Effector memory CD8-positive, alpha-beta T cell (primary cell): ENCODE measurements at regions not wholly inside any gene's neighbourhood (a gene's known extent, or its start where the extent isn't known, plus 50 kb on each side); places are given as distances from the start of the nearest gene placed in this dataset.
"Not testable (repeated sequence)": the region's sequence is repeated elsewhere in the genome, so short reads cannot be mapped to it uniquely, and the experiment has no call there.

Experiments
- ATAC-seq: fragments of 150-1000 bp; cut with Tn5 transposase; replicated peaks from 2 replicates; pipeline ENCODE4 v1.10.0; 2021; ENCODE audit warnings: mild to moderate bottlenecking, moderate library complexity
- DNase-seq, 3 experiments: peaks; one replicate each; pipeline ENCODE4 v3.0.0; 2021
- H3K27ac Mint-ChIP-seq, 2 donors: one replicate each; pipeline ENCODE4 v1.8.0; 2022; ENCODE audit warnings: mild to moderate bottlenecking in 2 of 2, mixed read lengths in 2 of 2, moderate library complexity in 2 of 2
- H3K27me3 Mint-ChIP-seq, 2 donors: one replicate each; pipeline ENCODE4 v1.8.0; 2022; ENCODE audit warnings: mixed read lengths in 2 of 2
- H3K36me3 Mint-ChIP-seq: one replicate; pipeline ENCODE4 v1.8.0; 2022; ENCODE audit warnings: mild to moderate bottlenecking, moderate library complexity, mixed read lengths; ENCODE audit not compliant: insufficient read depth
- H3K4me1 Mint-ChIP-seq, 2 donors: one replicate each; pipeline ENCODE4 v1.8.0; 2022; ENCODE audit warnings: low read depth in 2 of 2, mixed read lengths in 2 of 2
- H3K4me3 Mint-ChIP-seq, 2 donors: one replicate each; pipeline ENCODE4 v1.8.0; 2022; ENCODE audit warnings: mild to moderate bottlenecking in 2 of 2, mixed read lengths in 2 of 2, moderate library complexity in 2 of 2
- H3K9me3 Mint-ChIP-seq, 2 donors: one replicate each; pipeline ENCODE4 v1.8.0; 2022; ENCODE audit warnings: mixed read lengths in 2 of 2

DNA sequence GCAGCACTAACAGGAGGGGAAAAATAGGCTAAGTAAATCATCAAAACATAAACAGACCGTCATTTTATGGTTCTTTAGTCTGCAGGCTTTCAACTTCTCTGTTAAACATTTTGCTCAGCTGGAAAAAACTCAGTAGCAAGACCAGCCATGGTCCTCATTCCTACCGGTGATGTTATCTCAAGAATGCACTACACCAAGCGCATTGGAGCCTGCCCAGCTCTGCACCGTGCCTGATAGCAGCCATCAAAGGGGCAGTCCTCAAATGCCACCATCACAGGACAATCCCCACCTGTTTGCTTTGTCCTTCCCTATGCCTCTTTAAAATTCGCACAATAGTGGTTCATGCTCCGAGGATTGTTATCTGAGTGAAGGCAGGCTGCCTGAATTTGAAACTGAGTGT is 181.5 kb upstream of the MON1B start:
- no peaks in the 10 kb centered on the region for H3K4me1 Mint-ChIP-seq
- H3K9me3 Mint-ChIP-seq, result peaks cover 14 to 22% of the 10 kb centered on the region in 2 donors
- ATAC-seq (no peak), DNase-seq (no peak)
- H3K4me3 Mint-ChIP-seq, result no peak overlapping the region
- no peaks in the 10 kb centered on the region for H3K27me3 Mint-ChIP-seq
- no peaks in the 10 kb centered on the region for H3K36me3 Mint-ChIP-seq
- H3K27ac Mint-ChIP-seq, result no peak overlapping the region

GRCh38 chr16:77014441-77014840 is 176.5 kb upstream of the MON1B start:
- H3K27ac Mint-ChIP-seq, result no peak overlapping the region
- H3K9me3 Mint-ChIP-seq, result peaks cover 6 to 25% of the 10 kb centered on the region in 2 donors
- no peaks in the 10 kb centered on the region for H3K4me1 Mint-ChIP-seq
- DNase-seq (no peak), ATAC-seq (no peak)
- H3K36me3 Mint-ChIP-seq, result no peaks in the 10 kb centered on the region
- H3K27me3 Mint-ChIP-seq, result no peaks in the 10 kb centered on the region
- no peak overlapping the region for H3K4me3 Mint-ChIP-seq

GRCh38 chr16:77030600-77030999 is 160.4 kb upstream of the MON1B start:
- H3K36me3 Mint-ChIP-seq, result no peaks in the 10 kb centered on the region
- ATAC-seq (no peak), DNase-seq (no peak)
- no peaks in the 10 kb centered on the region for H3K27me3 Mint-ChIP-seq
- no peaks in the 10 kb centered on the region for H3K4me1 Mint-ChIP-seq
- no peak overlapping the region for H3K4me3 Mint-ChIP-seq
- no peak overlapping the region for H3K27ac Mint-ChIP-seq
- peaks cover 0 to 3% of the 10 kb centered on the region in 2 donors for H3K9me3 Mint-ChIP-seq

DNA sequence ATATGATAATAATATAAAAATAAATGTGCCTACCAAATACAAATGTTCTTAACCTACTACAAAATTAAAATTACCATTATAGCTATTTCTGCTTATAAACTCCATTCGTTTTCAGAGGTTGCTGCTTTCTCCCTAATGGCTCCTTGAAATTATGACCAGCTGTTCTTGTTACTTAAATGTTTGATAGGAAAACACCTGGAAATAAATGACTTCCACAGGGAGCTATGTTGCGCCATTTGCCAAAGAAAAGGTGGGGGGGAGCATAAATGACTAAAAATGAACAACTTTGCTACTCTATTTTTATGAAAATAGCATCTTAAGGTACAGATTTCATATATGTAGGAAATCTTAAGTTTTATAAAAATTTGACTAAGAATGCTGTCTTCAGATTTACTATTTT is 157.5 kb upstream of the MON1B start:
- Mint-ChIP-seq H3K9me3 (peaks cover 0 to 3% of the 10 kb centered on the region in 2 donors), H3K4me1 (no peaks in the 10 kb centered on the region), H3K27me3 (no peaks in the 10 kb centered on the region), H3K27ac (no peak overlapping the region), H3K36me3 (no peaks in the 10 kb centered on the region), H3K4me3 (no peak overlapping the region)
- ATAC-seq (no peak), DNase-seq (no peak)

- no peaks in the 10 kb centered on the region for H3K36me3 Mint-ChIP-seq
- H3K4me3 Mint-ChIP-seq, result no peak overlapping the region
- H3K27ac Mint-ChIP-seq, result no peak overlapping the region
- DNase-seq, result no peak
- H3K9me3 Mint-ChIP-seq, result peaks cover 0 to 2% of the 10 kb centered on the region in 2 donors
- no peaks in the 10 kb centered on the region for H3K27me3 Mint-ChIP-seq
- no peaks in the 10 kb centered on the region for H3K4me1 Mint-ChIP-seq
- ATAC-seq, result no peak
These were observed 155.6 kb upstream of the MON1B start for GRCh38 chr16:77035361-77035760.

- no peaks in the 10 kb centered on the region for H3K36me3 Mint-ChIP-seq
- H3K4me1 Mint-ChIP-seq, result no peaks in the 10 kb centered on the region
- no peak overlapping the region for H3K4me3 Mint-ChIP-seq
- ATAC-seq (no peak), DNase-seq (no peak)
- H3K9me3 Mint-ChIP-seq, result peaks cover 2 to 7% of the 10 kb centered on the region in 2 donors
- H3K27me3 Mint-ChIP-seq, result no peaks in the 10 kb centered on the region
- no peak overlapping the region for H3K27ac Mint-ChIP-seq
These were observed 153.2 kb upstream of the MON1B start for GRCh38 chr16:77037696-77038347.

GRCh38 chr16:77041468-77041867 is 149.5 kb upstream of the MON1B start:
- Mint-ChIP-seq H3K27me3 (no peaks in the 10 kb centered on the region), H3K36me3 (no peaks in the 10 kb centered on the region), H3K4me3 (no peak overlapping the region), H3K9me3 (peaks cover 2 to 7% of the 10 kb centered on the region in 2 donors), H3K4me1 (no peaks in the 10 kb centered on the region), H3K27ac (no peak overlapping the region)
- DNase-seq (no peak), ATAC-seq (no peak)

DNA sequence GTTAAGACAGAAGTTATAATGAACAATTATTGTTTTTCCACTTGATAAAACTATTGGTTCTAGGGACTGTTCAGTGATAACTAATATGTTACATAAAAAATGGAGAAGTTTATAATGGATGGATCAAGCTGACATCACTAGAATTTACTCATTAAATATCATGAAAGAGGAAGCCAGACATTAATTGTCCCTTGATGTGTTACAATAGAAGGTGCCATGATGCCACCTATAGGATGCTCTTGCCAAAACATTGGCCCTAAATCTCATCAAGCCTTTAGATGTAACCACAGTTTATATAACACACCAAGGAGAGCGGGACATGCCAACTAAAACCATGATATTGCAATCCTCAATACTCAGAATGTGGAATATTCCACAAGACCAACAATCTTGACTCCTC is 147.9 kb upstream of the MON1B start:
- ATAC-seq (no peak), DNase-seq (no peak)
- H3K36me3 Mint-ChIP-seq, result no peaks in the 10 kb centered on the region
- H3K9me3 Mint-ChIP-seq, result peaks cover 7% of the 10 kb centered on the region in 2 donors
- no peak overlapping the region for H3K27ac Mint-ChIP-seq
- H3K27me3 Mint-ChIP-seq, result no peaks in the 10 kb centered on the region
- H3K4me3 Mint-ChIP-seq, result no peak overlapping the region
- no peaks in the 10 kb centered on the region for H3K4me1 Mint-ChIP-seq

- no peaks in the 10 kb centered on the region for H3K27me3 Mint-ChIP-seq
- no peaks in the 10 kb centered on the region for H3K36me3 Mint-ChIP-seq
- H3K4me1 Mint-ChIP-seq, result no peaks in the 10 kb centered on the region
- H3K27ac Mint-ChIP-seq, result no peak overlapping the region
- H3K4me3 Mint-ChIP-seq, result no peak overlapping the region
- no peak for ATAC-seq
- H3K9me3 Mint-ChIP-seq, result peaks cover 7% of the 10 kb centered on the region in 2 donors
- no peak for DNase-seq
These were observed 144.8 kb upstream of the MON1B start for GRCh38 chr16:77046206-77046605.

- DNase-seq, result no peak
- Mint-ChIP-seq H3K9me3 (peaks cover 0 to 7% of the 10 kb centered on the region in 2 donors), H3K4me3 (no peak overlapping the region), H3K36me3 (no peaks in the 10 kb centered on the region), H3K27ac (no peak overlapping the region), H3K4me1 (no peaks in the 10 kb centered on the region), H3K27me3 (no peaks in the 10 kb centered on the region)
- no peak for ATAC-seq
These were observed 142.9 kb upstream of the MON1B start for GRCh38 chr16:77048085-77048484.

DNA sequence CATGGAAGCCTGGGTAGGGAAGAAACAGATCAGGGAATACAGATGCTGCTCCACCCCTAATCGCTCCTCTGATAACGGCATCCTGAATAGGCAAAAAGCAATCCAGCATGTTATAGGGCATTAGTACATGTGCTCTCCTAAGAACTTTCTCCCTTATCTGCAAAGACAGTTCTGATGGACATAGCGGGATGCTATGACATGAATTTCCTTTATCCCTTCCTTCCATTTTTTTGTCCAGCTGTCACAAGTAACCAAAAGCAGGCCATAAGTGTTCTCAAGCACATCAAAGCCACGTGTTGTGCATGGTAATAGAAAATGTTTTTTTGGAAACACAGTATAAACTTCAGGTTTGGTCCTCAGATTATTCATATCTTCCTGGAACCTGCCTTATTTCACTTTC is 141.4 kb upstream of the MON1B start:
- ATAC-seq, result no peak
- Mint-ChIP-seq H3K27me3 (no peaks in the 10 kb centered on the region), H3K4me3 (no peak overlapping the region), H3K27ac (no peak overlapping the region), H3K9me3 (peaks cover 0 to 7% of the 10 kb centered on the region in 2 donors), H3K36me3 (no peaks in the 10 kb centered on the region), H3K4me1 (no peaks in the 10 kb centered on the region)
- DNase-seq, result no peak

DNA sequence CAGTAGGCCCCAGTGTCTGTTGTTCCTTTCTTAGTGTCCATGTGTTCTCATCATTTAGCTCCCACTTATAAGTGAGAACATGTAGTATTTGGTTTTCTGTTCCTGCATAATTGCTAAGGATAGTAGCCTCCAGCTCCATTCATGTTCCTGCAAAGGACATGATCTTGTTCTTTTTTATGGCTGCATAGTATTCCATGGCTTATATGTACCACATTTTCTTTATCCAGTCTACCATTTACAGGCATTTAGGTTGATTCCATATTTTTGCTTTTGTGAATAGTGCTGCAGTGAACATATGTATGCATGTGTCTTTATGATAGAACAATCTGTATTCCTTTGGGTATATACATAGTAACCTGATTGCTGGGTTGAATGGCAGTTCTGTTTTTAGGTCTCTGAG is 134.4 kb upstream of the MON1B start:
- not testable (repeated sequence) for H3K4me1 Mint-ChIP-seq, H3K27ac Mint-ChIP-seq, ATAC-seq, H3K4me3 Mint-ChIP-seq, DNase-seq, H3K27me3 Mint-ChIP-seq, H3K36me3 Mint-ChIP-seq
- H3K9me3 Mint-ChIP-seq, result peaks cover 0 to 11% of the 10 kb centered on the region in 2 donors

DNA sequence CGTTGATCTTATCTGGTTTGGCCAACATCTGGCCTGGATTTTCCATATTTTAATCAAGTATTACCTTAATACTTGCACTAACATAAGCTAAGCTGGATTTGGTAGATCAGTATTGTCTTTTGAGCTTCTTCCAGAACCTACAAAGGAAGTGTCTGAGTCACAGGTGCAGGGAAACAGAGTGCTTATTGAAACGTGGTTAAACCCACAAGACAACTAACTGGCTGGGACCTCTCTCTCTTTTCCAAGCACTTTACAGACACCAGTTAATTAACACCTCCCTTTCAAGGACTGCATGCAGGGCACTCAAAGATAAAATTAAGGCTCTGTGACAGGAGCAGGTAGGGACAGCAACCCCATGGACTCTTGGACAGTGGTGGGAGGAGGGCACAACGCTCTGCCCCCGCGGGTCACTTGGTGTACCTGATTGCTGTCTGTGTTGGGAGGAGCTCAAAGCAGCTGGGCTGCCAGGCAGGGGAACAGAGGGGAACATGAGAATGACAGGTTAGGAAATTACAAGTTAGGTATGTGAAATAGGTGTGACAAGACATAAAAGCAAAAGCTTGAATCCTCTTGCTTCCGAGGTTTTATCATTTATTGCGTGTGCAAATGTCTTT is 133.7 kb upstream of the MON1B start:
- no peak for ATAC-seq
- Mint-ChIP-seq H3K9me3 (peaks cover 0 to 11% of the 10 kb centered on the region in 2 donors), H3K27me3 (no peaks in the 10 kb centered on the region), H3K36me3 (no peaks in the 10 kb centered on the region), H3K4me3 (no peak overlapping the region), H3K27ac (no peak overlapping the region), H3K4me1 (no peaks in the 10 kb centered on the region)
- DNase-seq, result no peak

- Mint-ChIP-seq H3K4me3 (no peak overlapping the region), H3K36me3 (no peaks in the 10 kb centered on the region), H3K4me1 (no peaks in the 10 kb centered on the region), H3K9me3 (peaks cover 0 to 11% of the 10 kb centered on the region in 2 donors), H3K27me3 (peaks cover 0 to 9% of the 10 kb centered on the region in 2 donors), H3K27ac (no peak overlapping the region)
- DNase-seq (no peak), ATAC-seq (no peak)
These were observed 131.5 kb upstream of the MON1B start for GRCh38 chr16:77059446-77059845.
